Cardiac muscle cell (in vitro differentiated cells and primary cell): ENCODE measurements at regions not wholly inside any gene's neighbourhood (a gene's known extent, or its start where the extent isn't known, plus 50 kb on each side); places are given as distances from the start of the nearest gene placed in this dataset.
A peak's percentile ranks its signal among the peaks of the same experiment; 100 is the strongest.
"Not testable (repeated sequence)": the region's sequence is repeated elsewhere in the genome, so short reads cannot be mapped to it uniquely, and the experiment has no call there.

Experiments
- DNase-seq, 2 donors: peaks; one replicate each; pipeline versions ENCODE4 v3.0.0 to v3.0.0-alpha.2; 2010 to 2017; ENCODE audit warnings: low read depth in 1 of 2, low spot score in 1 of 2
- H3K27ac ChIP-seq: fragments of 200-600 bp; sonication (generic); 2 replicates; pipeline ENCODE4 v1.5.1; 2016
- H3K27me3 ChIP-seq: fragments of 200-600 bp; sonication (generic); 2 replicates; pipeline ENCODE4 v1.6.0; 2016; ENCODE audit warnings: control low read depth
- H3K36me3 ChIP-seq: fragments of 200-600 bp; sonication (generic); 2 replicates; pipeline ENCODE4 v1.5.1; 2016; ENCODE audit warnings: control low read depth
- H3K4me1 ChIP-seq: fragments of 200-600 bp; sonication (generic); 2 replicates; pipeline ENCODE4 v1.8.1; 2017; ENCODE audit warnings: low read depth, mild to moderate bottlenecking, mixed run types
- H3K4me3 ChIP-seq: fragments of 200-600 bp; sonication (generic); 2 replicates; pipeline ENCODE4 v1.5.1; 2016; ENCODE audit warnings: mild to moderate bottlenecking
- H3K9me3 ChIP-seq: fragments of 200-600 bp; sonication (generic); 2 replicates; pipeline ENCODE4 v1.5.1; 2017; ENCODE audit warnings: low read depth, mild to moderate bottlenecking, control low read depth
- TF ChIP-seq, protein P1 (sequence below): IDR thresholded peaks from 2 replicates; pipeline ENCODE4 v1.5.1; 2012; ENCODE audit warnings: low read depth, mild to moderate bottlenecking, low read length

DNA sequence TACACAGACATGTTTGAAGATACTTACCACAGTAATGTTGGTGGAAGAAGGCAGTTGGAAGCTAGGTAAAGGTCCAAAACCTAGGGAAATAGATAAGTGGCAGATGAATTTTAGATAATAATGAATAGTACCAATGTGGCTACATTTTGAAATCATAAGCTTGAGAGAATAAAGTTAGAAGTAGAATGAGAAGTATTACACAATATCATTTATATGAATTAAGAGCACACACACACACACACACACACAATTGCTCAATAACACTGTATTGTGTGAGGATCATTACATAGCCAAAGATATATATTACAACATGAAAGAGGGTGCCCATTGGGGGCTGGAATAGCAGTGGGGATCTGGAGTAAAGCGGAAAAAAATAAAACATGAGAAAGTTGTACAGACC lies 149.0 kb upstream of the EYA4 start:
- Histone ChIP-seq H3K9me3 (no peaks in the 10 kb centered on the region), H3K27ac (no peak overlapping the region), H3K4me3 (no peak overlapping the region), H3K27me3 (peaks cover 11% of the 10 kb centered on the region), H3K36me3 (no peaks in the 10 kb centered on the region), H3K4me1 (no peaks in the 10 kb centered on the region)
- DNase-seq: no peak
- TF ChIP-seq, protein P1, sequence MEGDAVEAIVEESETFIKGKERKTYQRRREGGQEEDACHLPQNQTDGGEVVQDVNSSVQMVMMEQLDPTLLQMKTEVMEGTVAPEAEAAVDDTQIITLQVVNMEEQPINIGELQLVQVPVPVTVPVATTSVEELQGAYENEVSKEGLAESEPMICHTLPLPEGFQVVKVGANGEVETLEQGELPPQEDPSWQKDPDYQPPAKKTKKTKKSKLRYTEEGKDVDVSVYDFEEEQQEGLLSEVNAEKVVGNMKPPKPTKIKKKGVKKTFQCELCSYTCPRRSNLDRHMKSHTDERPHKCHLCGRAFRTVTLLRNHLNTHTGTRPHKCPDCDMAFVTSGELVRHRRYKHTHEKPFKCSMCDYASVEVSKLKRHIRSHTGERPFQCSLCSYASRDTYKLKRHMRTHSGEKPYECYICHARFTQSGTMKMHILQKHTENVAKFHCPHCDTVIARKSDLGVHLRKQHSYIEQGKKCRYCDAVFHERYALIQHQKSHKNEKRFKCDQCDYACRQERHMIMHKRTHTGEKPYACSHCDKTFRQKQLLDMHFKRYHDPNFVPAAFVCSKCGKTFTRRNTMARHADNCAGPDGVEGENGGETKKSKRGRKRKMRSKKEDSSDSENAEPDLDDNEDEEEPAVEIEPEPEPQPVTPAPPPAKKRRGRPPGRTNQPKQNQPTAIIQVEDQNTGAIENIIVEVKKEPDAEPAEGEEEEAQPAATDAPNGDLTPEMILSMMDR: no peak

GRCh38 chr6:133092771-133093170 lies 148.4 kb upstream of the EYA4 start:
- TF ChIP-seq, protein P1: no peak
- Histone ChIP-seq H3K4me1 (no peaks in the 10 kb centered on the region), H3K9me3 (no peaks in the 10 kb centered on the region), H3K27me3 (peaks cover 13% of the 10 kb centered on the region), H3K36me3 (no peaks in the 10 kb centered on the region), H3K4me3 (no peak overlapping the region), H3K27ac (no peak overlapping the region)
- no peak for DNase-seq

DNA sequence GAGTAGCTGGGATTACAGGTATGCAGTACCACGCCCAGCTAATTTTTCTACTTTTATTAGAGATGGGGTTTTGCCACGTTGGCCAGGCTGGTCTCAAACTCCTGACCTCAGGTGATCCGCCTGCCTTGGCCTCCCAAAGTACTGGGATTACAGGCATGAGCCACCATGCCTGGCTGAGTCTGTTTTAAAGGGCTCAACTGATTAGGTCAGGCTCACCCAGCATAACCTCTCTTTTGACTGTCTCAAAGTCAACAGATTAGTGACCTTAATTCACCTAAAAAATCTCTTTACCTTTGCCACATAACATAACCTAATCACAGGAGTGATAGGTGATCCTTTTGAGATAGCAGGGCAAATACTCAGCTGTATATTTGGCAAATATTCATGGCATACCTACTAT lies 147.9 kb upstream of the EYA4 start:
- peaks cover 13% of the 10 kb centered on the region for H3K27me3 ChIP-seq
- not testable (repeated sequence) for H3K4me1 ChIP-seq, DNase-seq, H3K27ac ChIP-seq, H3K36me3 ChIP-seq, H3K4me3 ChIP-seq, H3K9me3 ChIP-seq

GRCh38 chr6:133093956-133094355 lies 147.2 kb upstream of the EYA4 start:
- no peak overlapping the region for H3K4me3 ChIP-seq
- DNase-seq: no peak
- TF ChIP-seq, protein P1: no peak

GRCh38 chr6:133097208-133097607 lies 143.9 kb upstream of the EYA4 start:
- DNase-seq: no peak
- Histone ChIP-seq H3K27ac (no peak overlapping the region), H3K4me3 (no peak overlapping the region), H3K9me3 (no peaks in the 10 kb centered on the region), H3K36me3 (no peaks in the 10 kb centered on the region), H3K4me1 (no peaks in the 10 kb centered on the region), H3K27me3 (peaks cover 15% of the 10 kb centered on the region)
- TF ChIP-seq, protein P1: no peak

More at GRCh38 chr6:133093956-133094355, 147.2 kb upstream of the EYA4 start:
- H3K27ac ChIP-seq: no peak overlapping the region
- no peaks in the 10 kb centered on the region for H3K4me1 ChIP-seq
- peaks cover 13% of the 10 kb centered on the region for H3K27me3 ChIP-seq
- H3K36me3 ChIP-seq: no peaks in the 10 kb centered on the region
- H3K9me3 ChIP-seq: no peaks in the 10 kb centered on the region

GRCh38 chr6:133099573-133099972 lies 141.6 kb upstream of the EYA4 start:
- H3K4me1 ChIP-seq: no peaks in the 10 kb centered on the region
- H3K27me3 ChIP-seq: peaks cover 15% of the 10 kb centered on the region
- no peaks in the 10 kb centered on the region for H3K36me3 ChIP-seq
- no peak overlapping the region for H3K4me3 ChIP-seq
- peak in 1 of 2 donors; percentile 89 for DNase-seq
- H3K27ac ChIP-seq: no peak overlapping the region
- TF ChIP-seq, protein P1: no peak
- H3K9me3 ChIP-seq: no peaks in the 10 kb centered on the region
